ENCODE measurements at regions not wholly inside any gene's neighbourhood (a gene's known extent, or its start where the extent isn't known, plus 50 kb on each side); places are given as distances from the start of the nearest gene placed in this dataset.

DNA sequence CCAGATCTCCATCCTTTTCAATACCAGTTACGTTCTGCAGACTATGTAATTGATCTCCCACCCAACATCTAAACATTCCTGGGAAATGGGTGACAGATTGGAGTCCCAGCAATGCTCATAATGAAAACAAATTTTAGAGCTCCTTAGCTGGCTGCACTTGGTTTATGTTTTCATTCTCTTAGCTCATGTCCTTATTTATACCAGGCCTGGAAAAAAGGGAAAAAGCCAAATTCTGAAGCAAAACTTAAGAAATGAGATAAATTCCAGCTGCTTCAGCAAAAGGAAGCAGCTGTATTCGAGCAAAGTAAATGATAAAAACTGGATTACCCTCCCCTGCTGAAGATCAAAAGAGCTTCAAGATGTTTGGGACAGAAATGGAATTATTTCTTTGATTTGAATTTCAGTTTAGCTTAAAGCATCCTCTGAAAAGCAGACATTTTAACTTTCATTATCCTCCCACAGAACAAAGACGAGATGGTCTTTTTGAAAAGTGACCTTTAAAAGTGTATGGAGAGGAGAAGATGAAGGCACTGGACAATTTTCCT lies 196.5 kb upstream of the THUMPD2 start:
- TF ChIP-seq POLR2A (IDR thresholded peaks at IDR 0.05) (no peak), POLR2AphosphoS5 (IDR thresholded peaks at IDR 0.05) (no peak)
- TF ChIP-seq, protein P1, sequence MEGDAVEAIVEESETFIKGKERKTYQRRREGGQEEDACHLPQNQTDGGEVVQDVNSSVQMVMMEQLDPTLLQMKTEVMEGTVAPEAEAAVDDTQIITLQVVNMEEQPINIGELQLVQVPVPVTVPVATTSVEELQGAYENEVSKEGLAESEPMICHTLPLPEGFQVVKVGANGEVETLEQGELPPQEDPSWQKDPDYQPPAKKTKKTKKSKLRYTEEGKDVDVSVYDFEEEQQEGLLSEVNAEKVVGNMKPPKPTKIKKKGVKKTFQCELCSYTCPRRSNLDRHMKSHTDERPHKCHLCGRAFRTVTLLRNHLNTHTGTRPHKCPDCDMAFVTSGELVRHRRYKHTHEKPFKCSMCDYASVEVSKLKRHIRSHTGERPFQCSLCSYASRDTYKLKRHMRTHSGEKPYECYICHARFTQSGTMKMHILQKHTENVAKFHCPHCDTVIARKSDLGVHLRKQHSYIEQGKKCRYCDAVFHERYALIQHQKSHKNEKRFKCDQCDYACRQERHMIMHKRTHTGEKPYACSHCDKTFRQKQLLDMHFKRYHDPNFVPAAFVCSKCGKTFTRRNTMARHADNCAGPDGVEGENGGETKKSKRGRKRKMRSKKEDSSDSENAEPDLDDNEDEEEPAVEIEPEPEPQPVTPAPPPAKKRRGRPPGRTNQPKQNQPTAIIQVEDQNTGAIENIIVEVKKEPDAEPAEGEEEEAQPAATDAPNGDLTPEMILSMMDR (IDR thresholded peaks at IDR 0.05): no peak

Measured in stomach (tissue), 4 donors.